ENCODE measurements at regions not wholly inside any gene's neighbourhood (a gene's known extent, or its start where the extent isn't known, plus 50 kb on each side); places are given as distances from the start of the nearest gene placed in this dataset.

- TF ChIP-seq NR2F2 (IDR thresholded peaks at IDR 0.05) (no peak), YY1 (IDR thresholded peaks at IDR 0.05) (no peak), TAF1 (conservative IDR thresholded peaks at IDR 0.05) (no peak), EGR1 (IDR thresholded peaks at IDR 0.05; ENCODE audit: low read depth in 2 of 2) (no peak), SP1 (IDR thresholded peaks at IDR 0.05) (no peak), FOXA2 (IDR thresholded peaks at IDR 0.05) (no peak), FOXA1 (IDR thresholded peaks at IDR 0.05) (no peak)
- no peaks in the 10 kb centered on the region for H3K36me3 ChIP-seq (ENCODE audit: control insufficient read depth in 4 of 4, insufficient read depth in 3 of 4, low read depth in 1 of 4, low read length in 3 of 4)
- no peaks in the 10 kb centered on the region for H3K9me3 ChIP-seq (ENCODE audit: control insufficient read depth in 4 of 4, low read length in 3 of 4)
- no peaks in the 10 kb centered on the region for H3K4me1 ChIP-seq (ENCODE audit: control insufficient read depth in 4 of 4, insufficient read depth in 4 of 4, low read length in 3 of 4)
- WGBS: 90% methylated on average over 3 of the region's 3 CpGs
- no peak overlapping the region for H3K27ac ChIP-seq (ENCODE audit: low read depth in 1 of 2, low read length in 2 of 2)
- H3K9ac ChIP-seq (ENCODE audit: low read depth in 1 of 2, low read length in 2 of 2): no peak overlapping the region
- H3K27me3 ChIP-seq (ENCODE audit: control insufficient read depth in 4 of 4, insufficient read depth in 4 of 4, low read length in 3 of 4): no peaks in the 10 kb centered on the region
- H3K4me3 ChIP-seq (ENCODE audit: low read depth in 1 of 3, low read length in 3 of 3): no peak overlapping the region
- no peak for DNase-seq (ENCODE audit: low spot score)
Observed at GRCh38 chr5:60507687-60508086, 192.3 kb downstream of the DEPDC1B start.

GRCh38 chr5:60505373-60506171 lies 194.4 kb downstream of the DEPDC1B start:
- Histone ChIP-seq H3K9ac (ENCODE audit: low read depth in 1 of 2, low read length in 2 of 2) (no peak overlapping the region), H3K27me3 (ENCODE audit: control insufficient read depth in 4 of 4, insufficient read depth in 4 of 4, low read length in 3 of 4) (no peaks in the 10 kb centered on the region), H3K4me1 (ENCODE audit: control insufficient read depth in 4 of 4, insufficient read depth in 4 of 4, low read length in 3 of 4) (no peaks in the 10 kb centered on the region), H3K36me3 (ENCODE audit: control insufficient read depth in 4 of 4, insufficient read depth in 3 of 4, low read depth in 1 of 4, low read length in 3 of 4) (no peaks in the 10 kb centered on the region), H3K27ac (ENCODE audit: low read depth in 1 of 2, low read length in 2 of 2) (no peak overlapping the region), H3K9me3 (ENCODE audit: control insufficient read depth in 4 of 4, low read length in 3 of 4) (no peaks in the 10 kb centered on the region), H3K4me3 (ENCODE audit: low read depth in 1 of 3, low read length in 3 of 3) (no peak overlapping the region)
- TF ChIP-seq ZBTB33 (IDR thresholded peaks at IDR 0.05) (no peak), TAF1 (conservative IDR thresholded peaks at IDR 0.05) (no peak), FOXA2 (IDR thresholded peaks at IDR 0.05) (no peak), FOXA1 (IDR thresholded peaks at IDR 0.05) (no peak), ATF3 (IDR thresholded peaks at IDR 0.05) (no peak), REST (IDR thresholded peaks at IDR 0.05) (no peak)
- no peak for DNase-seq (ENCODE audit: low spot score)
- WGBS: 82% methylated on average over 7 of the region's 7 CpGs

GRCh38 chr5:60504342-60504741 lies 195.6 kb downstream of the DEPDC1B start:
- Histone ChIP-seq H3K36me3 (ENCODE audit: control insufficient read depth in 4 of 4, insufficient read depth in 3 of 4, low read depth in 1 of 4, low read length in 3 of 4) (no peaks in the 10 kb centered on the region), H3K9me3 (ENCODE audit: control insufficient read depth in 4 of 4, low read length in 3 of 4) (no peaks in the 10 kb centered on the region), H3K27me3 (ENCODE audit: control insufficient read depth in 4 of 4, insufficient read depth in 4 of 4, low read length in 3 of 4) (no peaks in the 10 kb centered on the region), H3K27ac (ENCODE audit: low read depth in 1 of 2, low read length in 2 of 2) (no peak overlapping the region), H3K9ac (ENCODE audit: low read depth in 1 of 2, low read length in 2 of 2) (no peak overlapping the region), H3K4me3 (ENCODE audit: low read depth in 1 of 3, low read length in 3 of 3) (no peak overlapping the region), H3K4me1 (ENCODE audit: control insufficient read depth in 4 of 4, insufficient read depth in 4 of 4, low read length in 3 of 4) (no peaks in the 10 kb centered on the region)
- WGBS: 73% methylated on average over 2 of the region's 2 CpGs
- no peak for DNase-seq (ENCODE audit: low spot score)
- TF ChIP-seq SP1 (IDR thresholded peaks at IDR 0.05) (no peak), EGR1 (IDR thresholded peaks at IDR 0.05; ENCODE audit: low read depth in 2 of 2) (no peak), MAX (IDR thresholded peaks at IDR 0.05) (no peak), HNF4G (IDR thresholded peaks at IDR 0.05) (no peak), RAD21 (IDR thresholded peaks at IDR 0.05) (no peak), GABPA (IDR thresholded peaks at IDR 0.05 in 1 of 2, conservative IDR thresholded peaks at IDR 0.05 in 1 of 2) (no peak), FOXA1 (IDR thresholded peaks at IDR 0.05) (no peak), ATF3 (IDR thresholded peaks at IDR 0.05) (no peak), REST (IDR thresholded peaks at IDR 0.05) (no peak), HNF4A (conservative IDR thresholded peaks at IDR 0.05) (no peak), TAF1 (conservative IDR thresholded peaks at IDR 0.05) (no peak)

All from liver (tissue), 7 donors.